ENCODE measurements at regions not wholly inside any gene's neighbourhood (a gene's known extent, or its start where the extent isn't known, plus 50 kb on each side); places are given as distances from the start of the nearest gene placed in this dataset.

DNA sequence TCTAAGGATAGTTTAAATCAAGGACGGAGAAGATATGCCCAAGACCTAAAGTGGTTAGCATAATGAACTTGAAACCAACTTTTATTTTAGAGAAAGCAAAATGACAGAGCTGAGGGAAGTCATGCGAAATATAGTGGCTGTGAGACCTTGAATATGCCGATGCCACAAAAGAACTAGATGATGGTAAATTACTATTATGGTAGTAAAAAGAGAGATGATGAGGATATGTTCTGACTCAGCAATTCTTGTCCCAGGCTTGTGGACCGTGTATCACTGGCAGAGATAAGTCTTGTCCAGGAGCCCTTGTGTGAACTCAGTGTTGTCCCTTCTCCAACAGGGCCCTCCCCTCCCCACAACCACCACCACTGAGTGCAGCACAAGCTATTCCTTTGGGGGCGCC, 1605.6 kb upstream of the TENM3 start:
- DNase-seq = no peak

DNA sequence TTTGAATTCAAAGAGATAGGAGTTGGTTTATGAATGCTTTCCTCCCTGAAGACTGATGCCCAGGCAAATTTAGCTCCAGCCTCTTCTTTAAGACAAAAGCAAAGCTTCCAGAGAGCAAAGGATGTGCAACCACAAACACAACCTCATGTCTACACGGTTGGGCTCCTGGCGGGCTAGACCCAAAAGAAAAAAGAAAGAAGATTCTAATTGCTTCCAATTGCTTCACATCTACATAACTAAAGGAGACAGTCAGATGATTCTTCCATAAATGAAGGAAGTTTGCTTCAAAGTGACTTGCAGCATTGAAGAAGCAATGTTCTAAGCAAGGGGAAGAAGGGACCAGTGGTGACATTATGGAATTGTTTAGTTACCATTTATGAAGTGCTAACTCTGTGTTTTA, 1603.0 kb upstream of the TENM3 start:
- no peak for DNase-seq

DNA sequence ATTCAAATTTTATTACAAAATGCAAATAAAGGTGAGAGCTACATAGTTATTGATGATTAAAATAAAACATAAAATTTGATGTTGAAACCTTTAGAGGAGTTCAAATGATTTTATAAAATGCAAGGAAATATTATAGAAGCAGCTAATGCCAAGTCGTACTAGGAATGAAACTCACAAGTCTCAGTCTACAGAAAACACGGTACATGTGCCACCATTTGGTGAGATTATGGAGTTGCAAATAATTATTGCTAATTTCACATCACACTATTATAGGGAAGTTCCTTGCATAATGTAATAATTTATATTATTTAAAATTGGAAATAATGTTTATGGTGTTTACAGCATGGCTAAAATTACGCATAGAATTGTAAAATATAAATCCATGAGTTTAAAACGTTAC, 1601.7 kb upstream of the TENM3 start:
- DNase-seq = no peak

DNA sequence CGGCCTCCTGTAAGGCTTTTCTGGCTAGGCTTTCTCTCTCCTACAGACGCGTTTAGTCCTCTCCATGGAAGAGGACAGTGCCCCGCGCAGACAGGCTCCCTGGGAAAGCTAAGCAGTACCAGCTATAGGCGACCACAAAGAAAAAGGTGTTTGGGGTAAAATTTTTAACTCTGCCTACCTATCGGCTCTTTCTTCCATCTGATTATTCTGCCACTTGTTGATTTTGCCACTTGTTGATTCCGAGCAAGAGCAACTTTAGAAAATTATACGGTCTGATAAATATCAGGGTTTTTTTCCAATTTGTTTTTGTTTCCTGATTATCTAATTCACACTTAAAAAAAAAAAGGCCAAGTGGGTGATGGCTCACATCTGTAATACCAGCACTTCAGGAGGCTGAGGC, 1600.5 kb upstream of the TENM3 start:
- no peak for DNase-seq

DNA sequence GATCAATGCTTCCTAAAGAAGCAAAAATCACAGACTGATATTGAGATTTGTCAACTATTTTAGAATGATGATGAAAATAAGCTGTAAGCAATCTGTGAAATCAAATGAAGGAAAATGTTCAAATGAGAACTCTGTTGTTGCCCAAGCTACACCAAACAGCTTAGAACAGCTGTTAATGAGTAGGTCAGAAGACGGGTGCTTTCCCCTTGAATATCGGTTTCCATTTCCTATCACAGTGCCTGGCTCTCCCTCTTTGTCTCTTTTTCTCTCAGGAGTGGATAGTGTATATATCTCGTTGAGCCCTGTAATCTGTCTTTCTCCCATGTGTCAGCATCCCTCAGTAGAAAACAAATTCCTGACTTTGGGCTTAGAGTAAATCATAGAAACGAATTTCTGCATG, 1592.9 kb upstream of the TENM3 start:
- DNase-seq = no peak

DNA sequence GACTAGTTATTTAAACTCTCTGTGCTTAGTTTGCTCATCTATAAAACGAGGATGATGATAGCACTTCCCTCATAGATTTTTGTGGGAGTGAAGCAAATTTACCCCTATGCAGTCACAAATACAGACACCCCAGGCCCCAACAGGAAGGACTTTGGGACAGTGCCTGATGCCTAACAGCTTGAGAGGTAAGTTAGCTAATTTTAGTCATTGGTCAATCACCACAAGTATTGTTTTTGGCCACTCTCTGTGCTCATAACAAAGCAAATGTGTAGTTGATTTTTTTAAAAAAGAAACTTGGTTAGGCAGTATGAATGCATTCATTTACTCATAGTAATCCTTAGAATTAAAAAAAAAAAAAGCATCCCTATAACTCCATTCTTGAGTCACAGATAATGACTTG, 1590.7 kb upstream of the TENM3 start:
- DNase-seq = no peak

DNA sequence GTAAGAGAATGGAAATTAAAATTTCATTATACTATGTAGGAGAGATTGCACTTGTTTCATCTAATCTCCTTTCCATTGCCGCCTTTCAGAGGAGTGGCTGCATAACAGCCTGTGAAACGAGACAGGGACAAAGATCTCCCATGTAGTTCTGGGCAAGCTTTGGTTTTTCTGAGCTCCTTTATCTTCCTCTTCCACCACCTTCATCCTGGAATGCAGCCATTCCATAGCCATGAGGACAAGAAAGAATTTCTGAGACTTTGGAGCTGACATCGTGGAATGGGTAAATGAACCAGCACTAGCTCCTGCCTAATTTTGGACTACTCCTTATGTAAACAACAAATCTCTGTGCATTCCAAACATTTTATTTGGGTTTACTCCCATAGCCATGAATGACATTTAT, 1587.3 kb upstream of the TENM3 start:
- no peak for DNase-seq

DNA sequence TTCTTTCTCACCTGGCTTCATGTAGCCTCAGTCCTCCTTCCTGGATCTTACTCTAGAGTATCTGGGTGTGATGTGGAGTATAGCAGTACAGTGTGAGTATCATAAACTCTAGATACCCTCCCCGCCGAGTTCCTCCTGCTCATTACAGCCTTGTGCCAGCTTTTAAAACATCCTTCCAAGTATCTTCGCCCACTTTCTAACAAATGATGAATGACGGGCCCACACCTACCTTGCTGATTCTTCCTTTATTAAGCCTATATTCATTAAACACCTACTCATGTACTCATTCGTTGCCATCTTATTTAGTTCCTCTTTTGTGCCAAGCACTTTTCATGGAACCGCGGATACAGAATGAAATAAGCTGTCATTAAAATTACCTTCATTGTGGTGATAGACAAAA, 1585.3 kb upstream of the TENM3 start:
- no peak for DNase-seq

DNA sequence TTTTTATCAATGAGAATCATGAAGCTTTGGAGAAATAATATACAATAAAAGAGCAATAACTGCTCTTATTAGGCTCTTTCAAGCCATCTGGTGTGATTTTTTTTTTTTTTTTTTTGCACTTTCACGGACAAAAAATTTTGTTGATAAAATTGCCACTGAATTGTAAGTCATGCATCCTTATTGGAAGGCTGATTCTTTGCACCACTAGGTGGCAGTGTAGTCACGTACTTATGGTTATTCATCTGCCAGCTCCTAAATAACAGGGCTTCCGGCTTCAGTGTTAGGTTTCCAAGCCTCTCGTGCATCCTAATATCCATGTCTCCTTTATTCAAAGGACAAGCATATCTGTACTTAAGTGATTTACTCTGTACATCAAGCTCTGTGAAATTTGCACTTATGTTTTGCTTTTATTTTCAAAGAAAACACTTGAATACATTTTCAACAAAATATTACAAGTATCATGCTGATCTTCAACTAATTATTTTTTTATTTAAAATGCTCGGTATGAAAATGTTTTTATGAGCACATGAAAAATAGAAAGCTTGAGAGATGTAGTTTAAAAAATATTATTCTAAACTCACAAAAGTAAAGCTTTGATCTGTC, 1578.3 kb upstream of the TENM3 start:
- DNase-seq = peak; percentile 29 to 41

DNA sequence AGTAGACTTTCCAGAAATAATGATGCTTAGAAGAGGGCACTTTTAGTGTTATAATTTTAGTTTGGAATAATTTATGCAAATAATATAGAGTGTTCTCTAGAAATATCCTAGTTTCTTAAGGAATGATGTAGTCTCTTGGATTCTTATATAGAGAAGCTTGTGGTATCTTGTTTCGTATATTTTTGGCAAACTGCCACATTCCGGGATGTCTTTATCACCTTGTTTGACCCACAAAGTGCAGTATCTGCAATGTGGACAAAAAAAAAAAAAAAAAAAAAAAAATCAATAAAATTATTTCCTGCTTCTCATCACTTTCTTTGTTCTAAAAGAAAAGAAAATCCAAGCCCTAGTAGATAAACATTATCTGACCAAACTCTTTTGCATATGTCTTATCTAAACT, 1577.7 kb upstream of the TENM3 start:
- no peak for DNase-seq

DNA sequence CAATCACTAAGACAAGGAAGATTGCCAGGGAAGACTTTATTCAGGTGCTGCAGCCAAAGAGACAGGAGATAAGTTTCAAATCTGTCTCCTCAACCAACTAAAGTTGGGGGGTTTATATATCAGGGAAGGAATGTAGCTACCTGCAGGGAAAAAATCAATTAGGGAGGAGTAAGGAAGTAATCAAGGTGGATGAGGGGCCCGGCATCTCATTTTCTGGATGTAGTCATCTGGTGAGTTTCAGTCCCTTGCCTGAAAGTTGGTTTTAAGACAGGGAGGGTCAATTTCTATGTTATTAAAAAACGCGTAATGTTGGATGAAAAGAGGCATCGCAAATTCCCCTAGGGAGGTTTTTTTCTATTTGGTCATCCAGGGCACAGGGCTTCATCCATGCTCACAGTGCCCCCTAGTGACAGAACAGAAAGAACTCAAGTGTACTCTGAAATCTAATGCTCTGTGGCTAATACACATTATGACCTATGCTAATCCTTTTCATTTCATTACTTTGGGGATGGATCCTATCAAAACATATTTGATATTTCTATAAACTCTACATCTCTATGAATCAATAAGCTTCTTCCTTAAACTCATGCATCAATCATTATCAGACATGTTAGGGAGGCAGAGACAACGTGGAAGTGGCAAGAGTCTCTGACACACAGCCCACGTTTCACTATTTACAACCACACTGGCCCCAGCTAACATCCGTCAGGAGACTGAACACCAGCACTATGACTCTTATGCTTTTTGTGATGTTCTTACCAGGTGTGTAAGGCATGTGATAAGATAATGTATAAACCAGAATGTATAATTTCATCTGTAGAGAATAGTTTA, 1577.0 kb upstream of the TENM3 start:
- DNase-seq = peak in 1 of 2 donors; percentile 2

DNA sequence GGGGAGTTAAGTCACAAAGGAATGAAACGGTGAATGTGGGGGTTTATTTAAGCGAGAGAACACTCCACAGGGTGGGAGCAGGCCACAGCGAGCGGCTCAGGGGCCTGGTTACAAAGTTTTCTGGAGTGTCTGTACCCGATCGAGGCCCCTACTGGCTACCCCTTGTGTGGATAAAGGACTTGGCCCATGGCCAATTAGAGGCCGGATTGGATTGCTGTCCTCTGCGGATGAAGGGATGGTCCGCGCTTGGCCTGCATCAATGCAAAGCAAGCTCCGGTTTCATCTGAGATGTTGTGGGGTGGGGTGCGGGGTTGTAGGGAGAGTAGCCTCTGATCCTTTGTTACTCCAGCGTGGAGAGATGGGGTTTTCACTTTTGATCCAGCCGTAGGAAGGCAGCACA, 1574.5 kb upstream of the TENM3 start:
- DNase-seq = no peak

DNA sequence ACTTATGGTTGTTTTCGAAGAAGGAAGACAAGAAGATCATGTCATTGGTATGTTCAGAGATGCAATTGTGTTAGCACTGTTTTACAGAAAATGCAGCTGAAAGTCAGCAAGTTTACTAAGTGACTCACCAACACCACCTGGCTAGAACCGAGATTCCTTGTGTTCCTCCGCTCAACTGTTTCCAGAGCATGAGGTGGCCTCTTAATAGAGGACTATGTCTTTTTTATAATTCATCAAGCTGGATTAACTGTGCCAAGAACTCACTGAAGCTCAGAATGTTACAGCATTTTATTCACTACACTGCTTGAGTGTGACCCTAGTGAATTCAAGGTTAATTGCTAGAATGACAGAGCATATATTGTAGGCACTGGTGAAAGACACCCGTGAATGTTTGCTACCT, 1573.5 kb upstream of the TENM3 start:
- DNase-seq = no peak

DNA sequence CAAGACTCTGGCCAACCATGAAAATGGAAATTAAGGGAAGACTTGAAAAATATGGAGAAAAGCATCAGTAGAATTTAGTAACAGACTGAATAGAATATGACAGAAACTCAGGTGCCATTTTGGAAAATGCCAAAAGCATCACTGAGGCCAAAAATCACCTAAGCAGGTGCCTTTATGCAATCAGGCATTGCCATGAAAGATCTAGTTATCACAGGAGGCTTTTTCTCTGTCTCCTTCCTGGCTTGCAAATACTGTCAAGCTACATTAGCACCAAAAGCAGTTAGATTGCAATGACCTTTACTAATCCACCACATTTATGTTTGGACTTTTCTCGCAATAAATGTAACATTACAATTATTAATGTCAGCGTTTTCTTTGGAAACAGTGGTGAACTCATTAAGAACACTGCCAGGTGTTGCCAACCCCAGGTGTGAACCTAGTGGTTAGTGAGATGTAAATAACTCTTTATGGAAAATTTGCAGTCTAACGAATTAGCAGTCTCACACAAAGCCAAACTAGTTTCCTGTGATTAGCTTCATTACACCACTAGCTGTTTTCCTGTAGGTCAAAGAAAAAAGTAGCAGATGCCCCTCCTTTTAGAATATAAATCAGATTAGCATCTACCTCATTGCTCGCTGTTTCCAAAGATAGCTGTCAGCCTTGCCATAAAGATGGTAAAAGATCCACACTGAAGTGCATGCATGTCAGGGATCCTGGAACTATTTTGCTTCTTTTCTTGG, 1568.4 kb upstream of the TENM3 start:
- DNase-seq = no peak

DNA sequence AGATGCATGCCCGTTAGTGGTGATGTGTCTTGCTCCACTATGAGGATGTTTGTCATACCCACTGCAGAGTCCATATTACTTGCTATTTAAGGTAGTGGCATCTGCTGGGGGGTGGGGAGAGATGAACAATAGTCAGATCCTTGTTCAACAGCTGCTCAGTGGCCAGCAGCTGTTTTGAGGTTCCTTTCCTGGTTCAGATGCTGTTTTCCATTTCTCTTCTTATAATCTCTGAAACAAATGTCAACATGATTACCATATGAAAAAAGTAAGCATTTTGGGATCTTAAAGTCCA, 1567.9 kb upstream of the TENM3 start:
- no peak for DNase-seq

DNA sequence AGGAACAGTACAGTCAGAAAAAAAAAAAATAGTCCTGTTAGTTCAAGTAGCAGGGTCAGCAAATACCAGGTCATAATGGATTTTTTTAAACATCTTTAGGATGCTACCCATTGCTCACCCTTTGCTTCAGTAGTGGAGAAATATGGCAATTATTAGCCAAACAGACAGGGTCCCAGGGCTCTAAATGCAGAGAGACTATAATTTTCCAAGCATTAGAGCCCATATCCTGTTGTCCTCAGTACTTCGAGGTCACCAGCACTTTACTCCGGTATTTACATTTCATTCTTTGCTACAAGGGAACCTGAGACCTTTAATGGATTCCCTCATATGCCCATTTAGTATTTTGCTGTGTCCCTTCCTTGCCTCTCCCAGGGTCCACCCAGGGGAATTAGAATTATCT, 1562.9 kb upstream of the TENM3 start:
- DNase-seq = no peak

DNA sequence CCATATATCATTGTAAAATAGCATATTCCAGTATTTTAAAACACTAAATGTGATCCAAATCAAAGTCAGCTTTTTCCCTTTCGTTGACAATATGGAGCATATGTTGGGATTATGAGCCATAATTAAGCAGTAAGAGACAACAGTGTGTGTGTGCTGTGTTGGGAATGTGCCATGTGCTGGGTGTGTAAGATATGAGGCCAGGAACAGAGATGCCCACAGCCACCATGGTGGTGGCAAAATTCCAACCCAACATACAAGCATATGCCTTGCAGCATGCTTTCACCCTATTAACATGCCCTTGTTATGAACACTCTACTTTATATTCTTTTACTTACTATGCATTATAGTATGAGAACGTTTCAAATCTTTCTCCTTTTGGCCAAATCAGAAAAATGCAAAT, 1560.4 kb upstream of the TENM3 start:
- no peak for DNase-seq

DNA sequence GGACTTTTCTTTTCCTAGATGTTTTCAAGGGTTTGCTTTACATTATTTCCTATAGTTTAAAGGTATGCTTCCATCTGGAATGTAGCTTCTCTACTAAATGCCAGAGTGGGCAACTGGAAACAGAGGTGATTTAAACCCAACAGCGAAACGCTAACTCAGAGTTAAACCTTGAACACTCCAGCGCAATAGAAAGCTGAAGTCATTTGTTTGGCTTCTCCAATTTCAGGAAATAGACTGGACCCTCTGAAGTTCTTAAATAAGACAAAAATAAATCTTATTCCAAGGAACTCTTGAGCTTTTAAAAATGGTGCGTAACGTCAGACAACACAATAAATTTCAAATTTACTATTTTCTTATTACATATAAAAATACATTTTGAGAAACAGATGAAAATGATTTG, 1560.0 kb upstream of the TENM3 start:
- no peak for DNase-seq

DNA sequence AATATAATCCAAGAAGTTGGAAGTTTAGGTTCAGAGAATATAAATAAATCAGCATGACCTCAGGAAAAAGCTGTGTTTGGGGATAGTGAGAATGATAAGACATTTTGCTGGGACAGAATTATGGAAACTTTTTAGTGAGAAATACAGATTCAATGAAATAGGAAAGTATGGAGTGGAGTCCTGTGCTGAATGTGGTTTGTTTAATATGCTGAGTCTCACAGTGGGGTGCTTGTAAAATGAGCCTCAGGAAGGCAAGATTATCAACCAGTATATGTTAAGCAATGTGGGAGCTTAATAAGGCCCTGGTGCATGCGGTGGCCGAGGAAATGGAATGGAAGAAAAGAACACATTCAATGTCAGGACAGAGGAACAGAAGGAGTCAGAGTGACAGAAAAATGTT, 1554.7 kb upstream of the TENM3 start:
- no peak for DNase-seq

DNA sequence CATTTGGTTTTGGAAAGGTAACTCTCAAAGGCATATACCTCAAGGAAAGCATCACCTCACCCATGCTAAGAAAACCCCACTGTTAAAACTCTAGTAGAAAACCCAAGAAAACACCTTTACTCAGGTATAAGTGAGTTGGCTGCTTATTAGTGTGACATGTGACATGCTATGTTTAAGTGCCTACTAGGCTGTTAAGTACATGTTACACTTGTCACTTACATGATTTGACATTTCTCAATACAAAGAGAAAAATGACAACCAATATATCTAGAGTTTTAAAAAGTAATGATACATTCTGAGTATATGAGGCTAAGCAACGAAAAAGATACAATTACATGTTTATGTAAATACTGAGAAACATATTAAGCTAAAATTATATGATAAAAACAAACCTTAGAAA, 1548.3 kb upstream of the TENM3 start:
- no peak for DNase-seq

DNA sequence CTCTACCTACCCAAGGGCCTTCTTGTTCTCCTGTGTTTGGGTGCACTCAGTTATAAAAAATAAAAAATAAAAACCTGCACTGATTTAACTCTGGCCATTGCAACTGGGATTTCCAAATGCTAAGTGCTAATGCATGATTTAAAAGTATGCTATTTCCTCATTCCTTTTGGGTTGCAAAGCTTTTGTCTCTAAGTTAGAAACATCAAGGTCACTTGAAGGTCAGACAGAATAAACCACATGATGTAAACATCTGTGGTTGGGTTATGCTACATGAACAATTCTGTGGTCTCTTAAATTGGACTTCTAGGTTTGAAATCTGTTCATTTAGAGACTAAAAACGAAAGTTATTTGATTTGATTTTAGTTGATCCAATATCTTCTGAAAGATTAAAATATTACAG, 1547.4 kb upstream of the TENM3 start:
- DNase-seq = no peak

DNA sequence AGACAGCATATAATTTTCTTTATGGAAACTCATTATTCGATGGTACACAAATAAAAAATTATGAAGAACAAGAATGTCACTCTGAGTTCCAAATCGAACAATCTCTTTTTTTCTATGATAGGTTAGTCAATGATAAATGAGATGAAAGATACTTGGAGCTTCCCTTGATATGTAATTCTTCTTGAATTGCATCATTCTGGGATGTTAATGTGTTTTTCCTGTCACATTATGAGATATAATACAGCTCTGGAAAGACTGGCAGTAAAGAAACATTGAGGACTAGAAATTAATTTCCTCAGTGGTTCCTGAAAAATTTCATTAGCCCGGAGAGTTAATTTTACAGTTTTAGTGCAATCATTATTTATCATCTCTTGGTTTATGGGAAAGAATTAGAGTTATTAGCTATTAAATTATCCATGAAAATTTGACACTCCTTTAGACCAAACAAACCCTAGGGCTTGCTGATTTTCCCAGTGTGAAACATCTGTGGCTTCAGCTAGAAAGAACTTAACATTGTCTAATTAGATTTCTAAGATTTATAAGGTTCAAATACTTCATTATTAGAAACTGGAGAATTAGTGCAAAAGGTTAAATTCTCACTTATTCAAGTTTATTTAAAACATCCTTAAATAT, 1546.6 kb upstream of the TENM3 start:
- DNase-seq = no peak

DNA sequence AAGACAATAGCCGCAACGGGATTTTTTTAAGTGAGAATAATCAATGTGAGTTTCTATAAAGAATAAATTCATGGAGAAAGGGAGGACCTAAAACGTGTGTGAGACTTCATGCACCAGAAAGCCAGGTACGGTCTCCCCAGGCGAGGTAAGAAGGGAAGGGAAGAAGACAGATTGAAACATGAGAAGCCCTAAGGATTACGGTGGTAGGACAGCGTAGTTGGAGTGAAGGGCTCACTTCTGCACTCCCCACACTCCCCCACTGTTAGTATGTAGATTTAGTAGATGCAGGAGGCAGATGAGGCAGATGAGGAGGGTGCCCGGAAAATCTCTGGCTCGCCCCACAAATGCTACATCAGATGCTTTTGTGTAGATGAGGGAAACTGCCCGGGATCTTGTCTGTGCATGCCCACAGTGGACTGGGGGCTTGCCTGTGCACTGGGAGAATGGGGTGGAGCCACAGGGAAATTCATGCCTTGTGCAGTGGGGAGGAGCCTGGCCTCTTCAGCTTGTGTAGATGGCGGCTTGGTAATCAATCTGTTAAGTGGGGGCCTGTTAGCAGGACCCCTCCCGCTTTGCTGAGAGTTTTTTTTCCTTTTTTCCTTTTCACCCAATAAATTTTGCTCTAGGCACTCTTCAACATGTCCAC, 1544.5 kb upstream of the TENM3 start:
- DNase-seq = no peak

All from CD4-positive, alpha-beta T cell treated with Interleukin-4 for 1 hour (primary cell).